ENCODE measurements at regions not wholly inside any gene's neighbourhood (a gene's known extent, or its start where the extent isn't known, plus 50 kb on each side); places are given as distances from the start of the nearest gene placed in this dataset.
A peak's percentile ranks its signal among the peaks of the same experiment; 100 is the strongest.

DNA sequence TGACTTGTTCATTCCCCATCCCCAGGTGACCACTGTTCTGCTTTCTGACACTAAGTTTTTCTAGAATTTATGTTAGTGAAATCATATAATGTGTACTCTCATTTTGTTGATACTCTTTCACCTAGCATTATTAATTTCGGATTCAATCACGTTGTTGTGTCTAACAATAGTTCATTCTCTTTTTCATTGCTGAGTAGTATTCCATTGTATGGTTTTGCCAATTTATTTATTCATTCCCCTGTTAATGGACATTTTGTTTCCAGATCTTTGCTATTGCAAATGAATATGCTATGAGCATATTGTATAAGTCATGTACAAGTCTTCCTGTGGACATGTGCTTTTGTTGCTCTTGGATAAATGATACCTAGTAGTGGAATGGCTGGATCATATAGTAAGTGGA is 146.4 kb downstream of the FAM204A start:
- DNase-seq (ENCODE audit: low read depth): no peak
- H3K4me3 ChIP-seq (ENCODE audit: control insufficient read depth, low read depth, low read length): no peak overlapping the region
- no peak for TF ChIP-seq CTCF (conservative IDR thresholded peaks at IDR 0.05; ENCODE audit: control insufficient read depth, insufficient read depth, low read depth, low read length)

GRCh38 chr10:118193642-118194041 is 146.9 kb upstream of the RAB11FIP2 start:
- no peak for DNase-seq (ENCODE audit: low read depth)
- no peak for TF ChIP-seq CTCF (conservative IDR thresholded peaks at IDR 0.05; ENCODE audit: control insufficient read depth, insufficient read depth, low read depth, low read length)
- no peak overlapping the region for H3K4me3 ChIP-seq (ENCODE audit: control insufficient read depth, low read depth, low read length)

- no peak for TF ChIP-seq CTCF (conservative IDR thresholded peaks at IDR 0.05; ENCODE audit: control insufficient read depth, insufficient read depth, low read depth, low read length)
- H3K4me3 ChIP-seq (ENCODE audit: control insufficient read depth, low read depth, low read length): no peak overlapping the region
- DNase-seq (ENCODE audit: low read depth): no peak
These were observed 134.3 kb upstream of the RAB11FIP2 start for GRCh38 chr10:118181021-118181420.

GRCh38 chr10:118175148-118175547 is 128.4 kb upstream of the RAB11FIP2 start:
- TF ChIP-seq CTCF (conservative IDR thresholded peaks at IDR 0.05; ENCODE audit: control insufficient read depth, insufficient read depth, low read depth, low read length): no peak
- no peak for DNase-seq (ENCODE audit: low read depth)
- no peak overlapping the region for H3K4me3 ChIP-seq (ENCODE audit: control insufficient read depth, low read depth, low read length)

DNA sequence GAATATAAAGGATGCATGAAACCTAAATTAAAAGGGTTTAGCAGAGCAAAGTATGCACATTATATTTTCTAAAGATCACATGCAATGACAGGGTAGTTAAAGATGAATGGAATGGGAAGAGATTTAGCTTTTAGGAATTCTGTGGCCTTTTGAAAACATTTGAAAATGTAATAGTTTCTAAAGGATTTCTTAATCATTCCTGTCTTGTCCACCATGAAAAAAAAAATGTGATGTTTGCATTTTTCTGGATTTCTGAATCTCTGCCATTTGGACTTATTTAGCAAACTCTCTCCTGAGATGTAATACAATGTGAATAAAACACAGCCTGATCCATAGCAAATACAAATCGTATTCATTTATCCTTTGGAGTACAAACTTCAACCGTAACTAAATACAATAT is 126.6 kb upstream of the RAB11FIP2 start:
- DNase-seq (ENCODE audit: low read depth): no peak
- TF ChIP-seq CTCF (conservative IDR thresholded peaks at IDR 0.05; ENCODE audit: control insufficient read depth, insufficient read depth, low read depth, low read length): no peak
- no peak overlapping the region for H3K4me3 ChIP-seq (ENCODE audit: control insufficient read depth, low read depth, low read length)

DNA sequence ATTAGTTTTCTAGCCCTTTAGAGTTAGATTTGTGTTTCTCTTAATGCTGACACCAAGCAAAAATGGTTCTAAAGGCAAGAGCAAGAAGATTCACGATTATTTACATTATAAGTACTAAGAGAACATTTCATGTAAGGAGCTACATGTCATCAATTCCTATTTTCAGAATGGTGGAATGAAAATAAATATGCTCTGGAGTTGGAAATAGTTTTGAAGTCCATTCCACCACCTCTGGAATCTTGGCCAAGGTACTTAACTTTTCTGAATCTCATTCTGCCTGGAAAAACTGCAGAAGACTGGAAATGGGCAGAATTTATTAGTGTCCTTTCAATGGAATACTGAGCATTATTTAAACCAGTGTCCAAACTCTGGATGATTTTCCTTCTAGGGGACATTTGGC is 125.1 kb upstream of the RAB11FIP2 start:
- no peak for TF ChIP-seq CTCF (conservative IDR thresholded peaks at IDR 0.05; ENCODE audit: control insufficient read depth, insufficient read depth, low read depth, low read length)
- no peak overlapping the region for H3K4me3 ChIP-seq (ENCODE audit: control insufficient read depth, low read depth, low read length)
- no peak for DNase-seq (ENCODE audit: low read depth)

- peak; percentile 81 for DNase-seq (ENCODE audit: low read depth)
- no peak overlapping the region for H3K4me3 ChIP-seq (ENCODE audit: control insufficient read depth, low read depth, low read length)
- TF ChIP-seq CTCF (conservative IDR thresholded peaks at IDR 0.05; ENCODE audit: control insufficient read depth, insufficient read depth, low read depth, low read length): no peak
These were observed 120.4 kb upstream of the RAB11FIP2 start for GRCh38 chr10:118167056-118167700.

Data from fibroblast of mammary gland (primary cell).